K562 (cell line): ENCODE measurements at regions not wholly inside any gene's neighbourhood (a gene's known extent, or its start where the extent isn't known, plus 50 kb on each side); places are given as distances from the start of the nearest gene placed in this dataset.

Experiments used
- ATAC-seq: fragments of 200-7000 bp; cut with Tn5 transposase; 3 replicates; pipeline ENCODE4 v1.9.1; 2020; ENCODE audit warnings: moderate library complexity
- BruUV-seq: library from RNA; stranded (reverse); fragments of 400-500 nt; replicated peaks from 2 replicates; lab custom pipeline; 2021; lab: Mats Ljungman, UMichigan
- CTCF ChIA-PET: fragments of 300-600 bp; formaldehyde crosslinking; extraction: SDS; loops from one replicate; lab custom pipeline; 2021; ENCODE audit warnings: low intra/inter-chr PET ratio; lab: Yijun Ruan, JAX
- POLR2A ChIA-PET: fragments of 300-600, 350-650 bp; sonication (Branson Sonifier 250); formaldehyde crosslinking; extraction: SDS; loops from one replicate; lab custom pipeline; 2021; ENCODE audit warnings: antibody characterized with exemption, inconsistent platforms; lab: Yijun Ruan, JAX
- DNase-seq, 4 experiments: peaks; one replicate each; pipeline versions ENCODE4 v3.0.0 to v3.0.0-alpha.2; 2011 to 2018; ENCODE audit warnings: low spot score in 3 of 4, mixed read lengths in 3 of 4; ENCODE audit errors: extremely low read depth in 1 of 4
- FAIRE-seq: peaks from 2 replicates; lab custom pipeline; 2011; peaks lifted over from hg19 to GRCh38; lab: Jason Lieb, UNC
- H2AFZ ChIP-seq: 2 replicates; pipeline ENCODE4 v1.6.0; 2011; ENCODE audit warnings: low read depth, low read length, control low read depth, inconsistent platforms
- H3K27ac ChIP-seq: fragments of 200-600 bp; 3 replicates; pipeline ENCODE4 v1.8.0; 2011; ENCODE audit warnings: low read depth, mild to moderate bottlenecking, control low read depth, inconsistent platforms, low read length, moderate library complexity, mixed read lengths; ENCODE audit errors: extremely low read depth
- H3K27me3 ChIP-seq, 2 experiments: fragments of 300-600 bp in 1 of 2; 2 replicates in 1 of 2; 3 replicates in 1 of 2; pipeline versions ENCODE4 v1.6.0 to v1.8.0; 2011; ENCODE audit warnings: inconsistent platforms in 2 of 2, low read length in 2 of 2, mild to moderate bottlenecking in 1 of 2, mixed read lengths in 1 of 2, moderate library complexity in 1 of 2; ENCODE audit not compliant: control insufficient read depth in 2 of 2, insufficient read depth in 2 of 2
- H3K36me3 ChIP-seq: fragments of 300-600 bp; 3 replicates; pipeline ENCODE4 v1.8.0; 2011; ENCODE audit warnings: mild to moderate bottlenecking, low read length, inconsistent platforms; ENCODE audit not compliant: control insufficient read depth, insufficient read depth
- H3K4me1 ChIP-seq, 2 experiments: fragments of 200-600 bp in 1 of 2; replicated peaks in 1 of 2; 2 replicates in 1 of 2; 3 replicates in 1 of 2; pipeline versions ENCODE4 v1.5.1 to v1.8.0; 2011; ENCODE audit warnings: inconsistent platforms in 2 of 2, low read length in 2 of 2, mild to moderate bottlenecking in 1 of 2, mixed read lengths in 1 of 2, moderate library complexity in 1 of 2; ENCODE audit not compliant: control insufficient read depth in 2 of 2, insufficient read depth in 2 of 2
- H3K4me2 ChIP-seq: 2 replicates; pipeline ENCODE4 v1.6.1; 2011; ENCODE audit warnings: low read length, control low read depth, inconsistent platforms, mixed read lengths; ENCODE audit not compliant: insufficient read depth
- H3K4me3 ChIP-seq: fragments of 200-600 bp; sonication (generic), shearing (Covaris generic); 2 replicates; pipeline ENCODE4 v1.5.1; 2016; ENCODE audit warnings: control low read depth, inconsistent platforms
- H3K79me2 ChIP-seq: fragments of 200-600 bp; 3 replicates; pipeline ENCODE4 v1.8.0; 2011; ENCODE audit warnings: low read length, inconsistent platforms; ENCODE audit not compliant: control insufficient read depth, insufficient read depth
- H3K9ac ChIP-seq, 2 experiments: 2 replicates each; pipeline versions ENCODE4 v1.6.0 to v1.6.1; 2011; ENCODE audit warnings: low read depth in 2 of 2, low read length in 2 of 2, control low read depth in 1 of 2, inconsistent platforms in 1 of 2, mild to moderate bottlenecking in 1 of 2, mixed read lengths in 1 of 2; ENCODE audit not compliant: insufficient read depth in 1 of 2
- H3K9me1 ChIP-seq: one replicate; pipeline ENCODE4 v1.6.0; 2011; ENCODE audit warnings: inconsistent platforms, mild to moderate bottlenecking, low read length, moderate library complexity; ENCODE audit not compliant: control insufficient read depth, insufficient read depth
- H3K9me3 ChIP-seq: replicated peaks from 2 replicates; pipeline ENCODE4 v1.5.1; 2011; ENCODE audit warnings: low read depth, low read length, inconsistent platforms; ENCODE audit not compliant: control insufficient read depth, insufficient read depth
- H4K20me1 ChIP-seq: replicated peaks from 2 replicates; pipeline ENCODE4 v1.6.1; 2011; ENCODE audit warnings: low read length, inconsistent platforms, mixed read lengths; ENCODE audit not compliant: control insufficient read depth, insufficient read depth
- CHD2 ChIP-seq: IDR thresholded peaks from 2 replicates; pipeline ENCODE4 v1.6.1; 2011; ENCODE audit warnings: low read depth, low read length
- GTF2E2 ChIP-seq: fragments of 200-800 bp; sonication (Bioruptor generic); IDR thresholded peaks from 2 replicates; pipeline ENCODE4 v1.6.1; 2016; ENCODE audit warnings: missing genetic modification characterization, missing compliant biosample characterization
- KHSRP ChIP-seq: fragments of 450-650 bp; IDR thresholded peaks from 2 replicates; pipeline ENCODE4 v1.6.1; 2017
- PRMT5 ChIP-seq: sonication (generic); formaldehyde crosslinking; IDR thresholded peaks from 2 replicates; pipeline ENCODE4 v1.5.0; 2020; ENCODE audit warnings: missing genetic modification reagents
- ZBTB8A ChIP-seq: fragments of 450-650 bp; IDR thresholded peaks from 2 replicates; pipeline ENCODE4 v1.6.1; 2018; ENCODE audit warnings: mild to moderate bottlenecking, moderate library complexity; ENCODE audit not compliant: partially characterized antibody
- ZMIZ1 ChIP-seq, 2 experiments: fragments of 150-350 bp in 1 of 2; IDR thresholded peaks; 2 replicates each; pipeline ENCODE4 v1.6.1; 2012 to 2016; ENCODE audit warnings: low read depth in 2 of 2, low read length in 2 of 2, mild to moderate bottlenecking in 1 of 2, moderate library complexity in 1 of 2
- WGBS: fragments of 100-300 bp; shearing (Covaris generic); methylation state at CpG from one replicate; pipeline ENCODE4 v1.1.6; 2016; ENCODE audit warnings: low coverage, mixed read lengths; ENCODE audit not compliant: insufficient coverage; ENCODE audit errors: missing lambda C conversion rate; 5-methylcytosine and 5-hydroxymethylcytosine counted together
- in situ Hi-C: fragments of 300-500 bp; cut with MboI; formaldehyde crosslinking; loops from 4 replicates; pipeline ENCODE4 v1.15.0; 2018; ENCODE audit warnings: inconsistent platforms, mixed read lengths
- intact Hi-C: fragments of 100-400 bp; cut with micrococcal nuclease; formaldehyde crosslinking; loops from 2 replicates; pipeline ENCODE4 v1.14.2; 2022
- TF ChIP-seq, protein P1 (sequence below): fragments of 450-650 bp; IDR thresholded peaks from 2 replicates; pipeline ENCODE4 v1.7.1; 2018; ENCODE audit warnings: mild to moderate bottlenecking, low read depth; ENCODE audit not compliant: partially characterized antibody
- TF ChIP-seq, protein P2 (sequence below): fragments of 250-450 bp; sonication (Bioruptor Pico); IDR thresholded peaks from 2 replicates; pipeline ENCODE4 v1.8.0; 2021; ENCODE audit warnings: borderline replicate concordance, mild to moderate bottlenecking, moderate library complexity; ENCODE audit not compliant: poor library complexity, severe bottlenecking
- TF ChIP-seq, protein P3 (sequence below), 2 experiments: fragments of 450-650 bp; IDR thresholded peaks; 2 replicates each; pipeline ENCODE4 v1.6.1; 2018; ENCODE audit warnings: mild to moderate bottlenecking in 2 of 2, low read depth in 1 of 2; ENCODE audit not compliant: partially characterized antibody in 2 of 2
- TF ChIP-seq, protein P4 (sequence below): sonication (generic); formaldehyde crosslinking; IDR thresholded peaks from 2 replicates; pipeline ENCODE4 v1.5.0; 2020; ENCODE audit warnings: missing genetic modification reagents

DNA sequence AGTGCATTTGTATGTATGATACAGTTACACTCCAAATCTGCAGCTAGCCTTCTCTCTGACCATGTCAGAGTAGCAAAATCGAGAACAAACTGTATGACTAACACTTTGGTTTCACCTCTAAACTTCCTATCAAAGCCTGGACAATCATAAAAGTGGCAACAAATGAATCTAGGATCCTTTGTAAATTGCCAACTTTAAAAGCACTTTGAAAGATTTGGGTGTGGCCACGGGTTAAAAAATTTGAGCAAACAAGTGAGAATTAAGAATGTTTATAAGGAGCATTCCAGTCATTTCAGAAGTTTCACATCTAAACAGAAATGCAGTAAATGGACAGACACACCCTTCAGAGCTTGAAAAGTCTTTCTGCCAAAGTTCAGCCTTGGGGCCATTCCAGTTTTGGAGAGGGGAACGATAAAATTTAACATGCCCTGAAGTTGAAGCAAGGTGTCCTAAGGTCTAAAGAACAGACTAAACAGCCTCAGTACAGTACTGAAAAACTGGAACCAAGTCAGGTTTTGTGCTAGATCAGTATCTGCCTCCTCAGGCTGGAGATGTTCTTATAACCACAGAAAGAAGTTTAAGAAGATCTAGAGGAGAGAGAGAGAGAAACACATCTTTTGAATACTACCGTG is 181.9 kb upstream of the BDNF start:
- Histone ChIP-seq H3K79me2 (no peaks in the 10 kb centered on the region), H2AFZ (no peak overlapping the region), H3K4me3 (no peak overlapping the region), H3K4me1 (no peaks in the 10 kb centered on the region), H4K20me1 (no peaks in the 10 kb centered on the region), H3K9me3 (no peaks in the 10 kb centered on the region), H3K36me3 (no peaks in the 10 kb centered on the region), H3K9ac (no peak overlapping the region), H3K9me1 (no peaks in the 10 kb centered on the region), H3K27me3 (no peaks in the 10 kb centered on the region), H3K27ac (no peak overlapping the region), H3K4me2 (no peak overlapping the region)
- intact Hi-C loops (no loop called here), in situ Hi-C loops (no loop called here)
- BruUV-seq = no TSS peak
- ATAC-seq (no peak), DNase-seq (no peak), FAIRE-seq (no peak)
- ChIA-PET CTCF (no interaction called here), POLR2A (no interaction called here)
- 3% methylated on average over 4 of the region's 4 CpGs for WGBS
- TF ChIP-seq, protein P1, sequence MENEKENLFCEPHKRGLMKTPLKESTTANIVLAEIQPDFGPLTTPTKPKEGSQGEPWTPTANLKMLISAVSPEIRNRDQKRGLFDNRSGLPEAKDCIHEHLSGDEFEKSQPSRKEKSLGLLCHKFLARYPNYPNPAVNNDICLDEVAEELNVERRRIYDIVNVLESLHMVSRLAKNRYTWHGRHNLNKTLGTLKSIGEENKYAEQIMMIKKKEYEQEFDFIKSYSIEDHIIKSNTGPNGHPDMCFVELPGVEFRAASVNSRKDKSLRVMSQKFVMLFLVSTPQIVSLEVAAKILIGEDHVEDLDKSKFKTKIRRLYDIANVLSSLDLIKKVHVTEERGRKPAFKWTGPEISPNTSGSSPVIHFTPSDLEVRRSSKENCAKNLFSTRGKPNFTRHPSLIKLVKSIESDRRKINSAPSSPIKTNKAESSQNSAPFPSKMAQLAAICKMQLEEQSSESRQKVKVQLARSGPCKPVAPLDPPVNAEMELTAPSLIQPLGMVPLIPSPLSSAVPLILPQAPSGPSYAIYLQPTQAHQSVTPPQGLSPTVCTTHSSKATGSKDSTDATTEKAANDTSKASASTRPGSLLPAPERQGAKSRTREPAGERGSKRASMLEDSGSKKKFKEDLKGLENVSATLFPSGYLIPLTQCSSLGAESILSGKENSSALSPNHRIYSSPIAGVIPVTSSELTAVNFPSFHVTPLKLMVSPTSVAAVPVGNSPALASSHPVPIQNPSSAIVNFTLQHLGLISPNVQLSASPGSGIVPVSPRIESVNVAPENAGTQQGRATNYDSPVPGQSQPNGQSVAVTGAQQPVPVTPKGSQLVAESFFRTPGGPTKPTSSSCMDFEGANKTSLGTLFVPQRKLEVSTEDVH = no peak
- TF ChIP-seq, protein P2, sequence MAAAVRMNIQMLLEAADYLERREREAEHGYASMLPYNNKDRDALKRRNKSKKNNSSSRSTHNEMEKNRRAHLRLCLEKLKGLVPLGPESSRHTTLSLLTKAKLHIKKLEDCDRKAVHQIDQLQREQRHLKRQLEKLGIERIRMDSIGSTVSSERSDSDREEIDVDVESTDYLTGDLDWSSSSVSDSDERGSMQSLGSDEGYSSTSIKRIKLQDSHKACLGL (CRISPR knock-in tag) = no peak
- TF ChIP-seq ZMIZ1 (IDR thresholded peaks at IDR 0.05; ENCODE audit: low read depth in 2 of 2, low read length in 2 of 2) = no peak
- TF ChIP-seq, protein P3, sequence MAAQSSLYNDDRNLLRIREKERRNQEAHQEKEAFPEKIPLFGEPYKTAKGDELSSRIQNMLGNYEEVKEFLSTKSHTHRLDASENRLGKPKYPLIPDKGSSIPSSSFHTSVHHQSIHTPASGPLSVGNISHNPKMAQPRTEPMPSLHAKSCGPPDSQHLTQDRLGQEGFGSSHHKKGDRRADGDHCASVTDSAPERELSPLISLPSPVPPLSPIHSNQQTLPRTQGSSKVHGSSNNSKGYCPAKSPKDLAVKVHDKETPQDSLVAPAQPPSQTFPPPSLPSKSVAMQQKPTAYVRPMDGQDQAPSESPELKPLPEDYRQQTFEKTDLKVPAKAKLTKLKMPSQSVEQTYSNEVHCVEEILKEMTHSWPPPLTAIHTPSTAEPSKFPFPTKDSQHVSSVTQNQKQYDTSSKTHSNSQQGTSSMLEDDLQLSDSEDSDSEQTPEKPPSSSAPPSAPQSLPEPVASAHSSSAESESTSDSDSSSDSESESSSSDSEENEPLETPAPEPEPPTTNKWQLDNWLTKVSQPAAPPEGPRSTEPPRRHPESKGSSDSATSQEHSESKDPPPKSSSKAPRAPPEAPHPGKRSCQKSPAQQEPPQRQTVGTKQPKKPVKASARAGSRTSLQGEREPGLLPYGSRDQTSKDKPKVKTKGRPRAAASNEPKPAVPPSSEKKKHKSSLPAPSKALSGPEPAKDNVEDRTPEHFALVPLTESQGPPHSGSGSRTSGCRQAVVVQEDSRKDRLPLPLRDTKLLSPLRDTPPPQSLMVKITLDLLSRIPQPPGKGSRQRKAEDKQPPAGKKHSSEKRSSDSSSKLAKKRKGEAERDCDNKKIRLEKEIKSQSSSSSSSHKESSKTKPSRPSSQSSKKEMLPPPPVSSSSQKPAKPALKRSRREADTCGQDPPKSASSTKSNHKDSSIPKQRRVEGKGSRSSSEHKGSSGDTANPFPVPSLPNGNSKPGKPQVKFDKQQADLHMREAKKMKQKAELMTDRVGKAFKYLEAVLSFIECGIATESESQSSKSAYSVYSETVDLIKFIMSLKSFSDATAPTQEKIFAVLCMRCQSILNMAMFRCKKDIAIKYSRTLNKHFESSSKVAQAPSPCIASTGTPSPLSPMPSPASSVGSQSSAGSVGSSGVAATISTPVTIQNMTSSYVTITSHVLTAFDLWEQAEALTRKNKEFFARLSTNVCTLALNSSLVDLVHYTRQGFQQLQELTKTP (IDR thresholded peaks at IDR 0.05; ENCODE audit: low read depth in 1 of 2, partially characterized antibody in 2 of 2) = no peak
- no peak for TF ChIP-seq GTF2E2 (tag)
- TF ChIP-seq, protein P4, sequence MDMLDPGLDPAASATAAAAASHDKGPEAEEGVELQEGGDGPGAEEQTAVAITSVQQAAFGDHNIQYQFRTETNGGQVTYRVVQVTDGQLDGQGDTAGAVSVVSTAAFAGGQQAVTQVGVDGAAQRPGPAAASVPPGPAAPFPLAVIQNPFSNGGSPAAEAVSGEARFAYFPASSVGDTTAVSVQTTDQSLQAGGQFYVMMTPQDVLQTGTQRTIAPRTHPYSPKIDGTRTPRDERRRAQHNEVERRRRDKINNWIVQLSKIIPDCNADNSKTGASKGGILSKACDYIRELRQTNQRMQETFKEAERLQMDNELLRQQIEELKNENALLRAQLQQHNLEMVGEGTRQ (CRISPR knock-in tag) = no peak
- TF ChIP-seq KHSRP = no peak
- TF ChIP-seq CHD2 = no peak
- no peak for TF ChIP-seq ZBTB8A
- TF ChIP-seq PRMT5 = no peak
